ENCODE measurements at regions not wholly inside any gene's neighbourhood (a gene's known extent, or its start where the extent isn't known, plus 50 kb on each side); places are given as distances from the start of the nearest gene placed in this dataset.
"Not testable (repeated sequence)": the region's sequence is repeated elsewhere in the genome, so short reads cannot be mapped to it uniquely, and the experiment has no call there.

DNA sequence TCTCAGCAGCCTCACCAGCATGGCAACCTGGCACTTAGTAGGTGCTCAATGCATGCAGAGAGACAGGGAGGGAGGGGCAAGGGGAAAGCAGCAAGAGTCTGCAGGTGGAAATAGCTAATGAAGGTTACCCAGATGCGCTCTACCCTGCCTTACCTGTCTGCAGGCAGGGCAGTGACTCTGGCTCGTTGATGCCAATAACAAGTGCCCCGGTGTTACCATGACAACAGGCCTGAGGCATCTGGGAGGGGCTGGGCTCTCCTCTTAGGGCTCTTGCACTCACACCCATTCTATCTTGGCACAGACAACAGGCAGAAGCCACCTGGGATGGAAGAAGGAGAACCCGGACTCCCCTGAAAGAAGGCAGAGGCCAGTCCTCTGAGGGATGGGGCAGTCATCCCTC lies 896.0 kb downstream of the TUBA3C start:
- not testable (repeated sequence) for TF ChIP-seq EZH2 (IDR thresholded peaks at IDR 0.05; ENCODE audit: borderline replicate concordance, low read length)
- TF ChIP-seq, protein P1, sequence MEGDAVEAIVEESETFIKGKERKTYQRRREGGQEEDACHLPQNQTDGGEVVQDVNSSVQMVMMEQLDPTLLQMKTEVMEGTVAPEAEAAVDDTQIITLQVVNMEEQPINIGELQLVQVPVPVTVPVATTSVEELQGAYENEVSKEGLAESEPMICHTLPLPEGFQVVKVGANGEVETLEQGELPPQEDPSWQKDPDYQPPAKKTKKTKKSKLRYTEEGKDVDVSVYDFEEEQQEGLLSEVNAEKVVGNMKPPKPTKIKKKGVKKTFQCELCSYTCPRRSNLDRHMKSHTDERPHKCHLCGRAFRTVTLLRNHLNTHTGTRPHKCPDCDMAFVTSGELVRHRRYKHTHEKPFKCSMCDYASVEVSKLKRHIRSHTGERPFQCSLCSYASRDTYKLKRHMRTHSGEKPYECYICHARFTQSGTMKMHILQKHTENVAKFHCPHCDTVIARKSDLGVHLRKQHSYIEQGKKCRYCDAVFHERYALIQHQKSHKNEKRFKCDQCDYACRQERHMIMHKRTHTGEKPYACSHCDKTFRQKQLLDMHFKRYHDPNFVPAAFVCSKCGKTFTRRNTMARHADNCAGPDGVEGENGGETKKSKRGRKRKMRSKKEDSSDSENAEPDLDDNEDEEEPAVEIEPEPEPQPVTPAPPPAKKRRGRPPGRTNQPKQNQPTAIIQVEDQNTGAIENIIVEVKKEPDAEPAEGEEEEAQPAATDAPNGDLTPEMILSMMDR (IDR thresholded peaks at IDR 0.05; ENCODE audit: low read length): not testable (repeated sequence)

Measured in OCI-LY1 (cell line).